ENCODE measurements at regions not wholly inside any gene's neighbourhood (a gene's known extent, or its start where the extent isn't known, plus 50 kb on each side); places are given as distances from the start of the nearest gene placed in this dataset.

DNA sequence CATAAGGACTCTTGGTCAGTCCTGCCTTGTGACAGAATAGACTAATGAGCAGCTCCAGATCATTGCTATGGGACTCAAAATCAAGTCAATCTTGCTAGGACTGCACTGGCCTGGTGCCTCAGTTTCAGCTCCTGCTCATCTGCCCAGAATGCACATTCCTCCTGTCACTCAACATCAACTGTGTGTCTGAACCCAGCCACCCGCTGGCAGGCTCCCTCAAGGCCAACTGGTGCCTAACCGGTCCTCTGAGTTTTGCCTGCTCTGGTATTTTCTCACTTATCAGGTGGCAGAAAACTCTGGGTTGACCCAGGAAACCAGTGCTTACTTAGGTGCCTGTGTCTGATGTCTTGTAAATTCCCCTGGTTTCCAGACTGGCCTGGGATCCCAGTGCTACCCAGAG is 297.7 kb downstream of the DHX35 start:
- no peaks in the 10 kb centered on the region for H3K79me2 ChIP-seq (ENCODE audit: insufficient read depth, low read length)
- no peaks in the 10 kb centered on the region for H4K20me1 ChIP-seq (ENCODE audit: insufficient read depth, low read length)
- no peak overlapping the region for H3K4me3 ChIP-seq (ENCODE audit: insufficient read depth, low read length)
- H3K4me1 ChIP-seq (ENCODE audit: insufficient read depth, low read length): no peaks in the 10 kb centered on the region
- no peaks in the 10 kb centered on the region for H3K27me3 ChIP-seq (ENCODE audit: insufficient read depth, low read length)
- H3K4me2 ChIP-seq (ENCODE audit: insufficient read depth, low read length): no peak overlapping the region
- H3K9me3 ChIP-seq (ENCODE audit: low read depth, low read length): no peaks in the 10 kb centered on the region
- H2AFZ ChIP-seq (ENCODE audit: low read length): no peak overlapping the region
- no peak overlapping the region for H3K27ac ChIP-seq (ENCODE audit: low read depth, low read length)
- no peaks in the 10 kb centered on the region for H3K36me3 ChIP-seq (ENCODE audit: insufficient read depth, low read length)
- TF ChIP-seq, protein P1, sequence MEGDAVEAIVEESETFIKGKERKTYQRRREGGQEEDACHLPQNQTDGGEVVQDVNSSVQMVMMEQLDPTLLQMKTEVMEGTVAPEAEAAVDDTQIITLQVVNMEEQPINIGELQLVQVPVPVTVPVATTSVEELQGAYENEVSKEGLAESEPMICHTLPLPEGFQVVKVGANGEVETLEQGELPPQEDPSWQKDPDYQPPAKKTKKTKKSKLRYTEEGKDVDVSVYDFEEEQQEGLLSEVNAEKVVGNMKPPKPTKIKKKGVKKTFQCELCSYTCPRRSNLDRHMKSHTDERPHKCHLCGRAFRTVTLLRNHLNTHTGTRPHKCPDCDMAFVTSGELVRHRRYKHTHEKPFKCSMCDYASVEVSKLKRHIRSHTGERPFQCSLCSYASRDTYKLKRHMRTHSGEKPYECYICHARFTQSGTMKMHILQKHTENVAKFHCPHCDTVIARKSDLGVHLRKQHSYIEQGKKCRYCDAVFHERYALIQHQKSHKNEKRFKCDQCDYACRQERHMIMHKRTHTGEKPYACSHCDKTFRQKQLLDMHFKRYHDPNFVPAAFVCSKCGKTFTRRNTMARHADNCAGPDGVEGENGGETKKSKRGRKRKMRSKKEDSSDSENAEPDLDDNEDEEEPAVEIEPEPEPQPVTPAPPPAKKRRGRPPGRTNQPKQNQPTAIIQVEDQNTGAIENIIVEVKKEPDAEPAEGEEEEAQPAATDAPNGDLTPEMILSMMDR (IDR thresholded peaks at IDR 0.05; ENCODE audit: extremely low read depth, low read depth, low read length): no peak
- DNase-seq (ENCODE audit: insufficient read length, low spot score, missing footprints): no peak

DNA sequence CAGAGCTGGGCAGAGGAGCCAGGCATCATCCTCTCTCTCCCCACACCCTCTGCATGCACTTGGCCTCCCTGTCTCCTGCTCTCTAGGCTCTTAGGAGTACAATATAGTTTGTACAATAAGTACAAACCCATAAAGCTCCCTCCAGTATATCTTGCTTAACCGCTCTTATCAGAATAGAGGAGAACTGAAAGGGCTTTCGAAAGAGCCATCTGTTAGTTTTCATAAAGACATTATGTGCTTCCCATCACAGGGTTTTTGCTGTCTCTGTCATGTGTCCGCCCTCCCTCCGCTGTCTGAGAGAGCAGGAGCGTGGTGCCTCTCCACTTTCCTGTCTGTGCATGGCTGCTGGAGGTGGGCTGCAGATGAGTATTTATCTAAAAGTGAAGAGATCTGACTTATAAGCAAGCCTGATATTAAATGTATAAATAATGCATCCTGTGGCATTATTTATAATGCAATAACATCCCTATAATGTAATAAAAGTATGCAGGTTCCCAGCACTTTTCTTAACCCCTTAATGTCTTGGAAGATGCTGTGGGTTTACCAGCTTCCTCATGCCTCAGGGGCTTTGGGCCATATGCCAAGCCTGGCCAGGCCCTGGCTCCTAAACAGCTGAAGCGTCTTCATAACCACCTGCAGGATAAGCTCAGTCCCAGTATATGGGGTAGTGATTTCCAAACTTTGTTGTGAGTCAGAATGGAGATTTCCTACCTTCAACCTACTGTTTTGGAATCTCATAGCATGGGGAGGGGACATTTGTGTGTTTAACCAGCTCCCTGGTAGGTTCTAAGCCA is 297.1 kb downstream of the DHX35 start:
- Histone ChIP-seq H3K36me3 (ENCODE audit: insufficient read depth, low read length) (no peaks in the 10 kb centered on the region), H3K4me1 (ENCODE audit: insufficient read depth, low read length) (no peaks in the 10 kb centered on the region), H3K79me2 (ENCODE audit: insufficient read depth, low read length) (no peaks in the 10 kb centered on the region), H3K27me3 (ENCODE audit: insufficient read depth, low read length) (no peaks in the 10 kb centered on the region), H3K4me2 (ENCODE audit: insufficient read depth, low read length) (no peak overlapping the region), H3K9me3 (ENCODE audit: low read depth, low read length) (no peaks in the 10 kb centered on the region), H3K4me3 (ENCODE audit: insufficient read depth, low read length) (no peak overlapping the region), H4K20me1 (ENCODE audit: insufficient read depth, low read length) (no peaks in the 10 kb centered on the region), H2AFZ (ENCODE audit: low read length) (no peak overlapping the region), H3K27ac (ENCODE audit: low read depth, low read length) (no peak overlapping the region)
- DNase-seq (ENCODE audit: insufficient read length, low spot score, missing footprints): no peak
- TF ChIP-seq, protein P1 (IDR thresholded peaks at IDR 0.05; ENCODE audit: extremely low read depth, low read depth, low read length): no peak

DNA sequence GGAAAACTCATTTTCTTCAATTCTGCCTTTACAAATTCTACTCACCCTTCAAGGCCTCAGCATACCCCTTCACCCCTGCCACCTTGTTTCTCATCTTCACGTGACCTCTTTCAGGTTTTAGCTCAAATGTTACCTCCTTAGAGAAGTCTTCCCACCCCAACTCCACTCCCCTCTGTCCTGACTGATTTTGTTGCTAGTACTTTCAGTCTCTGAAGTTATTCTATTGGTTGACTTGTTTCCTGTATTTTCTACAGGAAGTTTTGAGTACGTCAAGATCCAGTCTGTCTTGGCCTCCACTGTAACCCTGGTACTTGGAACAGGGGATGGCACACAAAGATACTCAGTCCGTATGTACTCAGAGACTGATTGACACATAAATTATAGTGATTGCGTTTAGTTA is 296.1 kb downstream of the DHX35 start:
- Histone ChIP-seq H3K4me2 (ENCODE audit: insufficient read depth, low read length) (no peak overlapping the region), H3K27ac (ENCODE audit: low read depth, low read length) (no peak overlapping the region), H4K20me1 (ENCODE audit: insufficient read depth, low read length) (no peaks in the 10 kb centered on the region), H3K36me3 (ENCODE audit: insufficient read depth, low read length) (no peaks in the 10 kb centered on the region), H3K27me3 (ENCODE audit: insufficient read depth, low read length) (no peaks in the 10 kb centered on the region), H3K9me3 (ENCODE audit: low read depth, low read length) (no peaks in the 10 kb centered on the region), H3K4me3 (ENCODE audit: insufficient read depth, low read length) (no peak overlapping the region), H3K4me1 (ENCODE audit: insufficient read depth, low read length) (no peaks in the 10 kb centered on the region), H3K79me2 (ENCODE audit: insufficient read depth, low read length) (no peaks in the 10 kb centered on the region), H2AFZ (ENCODE audit: low read length) (no peak overlapping the region)
- DNase-seq (ENCODE audit: insufficient read length, low spot score, missing footprints): no peak
- TF ChIP-seq, protein P1 (IDR thresholded peaks at IDR 0.05; ENCODE audit: extremely low read depth, low read depth, low read length): no peak

DNA sequence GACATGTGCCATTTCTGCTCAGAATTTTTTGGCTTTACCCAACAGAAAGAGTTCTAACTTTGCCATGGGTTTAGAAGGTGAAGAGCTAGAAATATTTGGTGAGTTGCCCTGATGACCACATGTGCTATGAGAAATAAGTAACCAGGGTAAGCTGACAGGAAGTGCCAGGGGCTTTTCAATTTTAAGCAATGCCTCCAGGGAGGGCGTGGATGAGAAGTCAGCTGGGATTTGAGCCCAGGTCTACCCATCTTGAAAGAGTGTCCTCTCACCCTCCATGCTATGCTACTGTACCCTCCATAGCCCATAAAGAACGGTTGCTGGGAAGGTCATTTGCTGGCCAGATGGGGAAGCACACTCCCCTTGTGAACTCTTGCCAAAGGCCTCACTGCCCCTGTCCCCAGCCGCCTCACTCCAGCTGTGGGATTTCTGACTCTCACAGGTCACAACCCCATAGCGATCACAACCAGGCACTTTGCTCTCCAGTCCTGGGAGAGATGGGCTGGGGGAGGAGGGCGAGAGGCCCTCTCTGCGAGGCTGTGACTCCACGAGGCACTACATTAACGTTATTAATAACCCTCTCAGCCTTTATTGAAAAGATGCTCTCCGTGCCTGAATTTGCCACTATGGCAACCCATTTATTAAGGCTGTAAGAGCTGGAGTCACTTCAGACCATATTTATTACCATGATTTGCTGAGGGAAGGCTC is 291.1 kb downstream of the DHX35 start:
- no peaks in the 10 kb centered on the region for H3K9me3 ChIP-seq (ENCODE audit: low read depth, low read length)
- TF ChIP-seq, protein P1 (IDR thresholded peaks at IDR 0.05; ENCODE audit: extremely low read depth, low read depth, low read length): no peak
- no peak overlapping the region for H3K4me3 ChIP-seq (ENCODE audit: insufficient read depth, low read length)
- no peaks in the 10 kb centered on the region for H4K20me1 ChIP-seq (ENCODE audit: insufficient read depth, low read length)
- H3K4me2 ChIP-seq (ENCODE audit: insufficient read depth, low read length): no peak overlapping the region
- H3K27me3 ChIP-seq (ENCODE audit: insufficient read depth, low read length): no peaks in the 10 kb centered on the region
- H3K4me1 ChIP-seq (ENCODE audit: insufficient read depth, low read length): no peaks in the 10 kb centered on the region
- H3K79me2 ChIP-seq (ENCODE audit: insufficient read depth, low read length): no peaks in the 10 kb centered on the region
- H2AFZ ChIP-seq (ENCODE audit: low read length): no peak overlapping the region
- no peak for DNase-seq (ENCODE audit: insufficient read length, low spot score, missing footprints)
- H3K36me3 ChIP-seq (ENCODE audit: insufficient read depth, low read length): no peaks in the 10 kb centered on the region
- no peak overlapping the region for H3K27ac ChIP-seq (ENCODE audit: low read depth, low read length)
